K562 (cell line): ENCODE measurements at regions not wholly inside any gene's neighbourhood (a gene's known extent, or its start where the extent isn't known, plus 50 kb on each side); places are given as distances from the start of the nearest gene placed in this dataset.

ENCODE experiments used
- BCOR ChIP-seq: fragments of 450-650 bp; IDR thresholded peaks from 2 replicates; pipeline ENCODE4 v1.6.1; 2016
- ILF3 ChIP-seq: fragments of 450-650 bp; IDR thresholded peaks from 2 replicates; pipeline ENCODE4 v1.6.1; 2018; ENCODE audit warnings: antibody characterized with exemption, mild to moderate bottlenecking, moderate library complexity, borderline replicate concordance
- NFXL1 ChIP-seq: fragments of 450-650 bp; formaldehyde crosslinking; IDR thresholded peaks from 2 replicates; pipeline ENCODE4 v1.4.0; 2021; ENCODE audit warnings: mild to moderate bottlenecking
- TFAM ChIP-seq: fragments of 250-450 bp; sonication (Bioruptor Pico); conservative IDR thresholded peaks from 2 replicates; pipeline ENCODE4 v1.5.0; 2021; ENCODE audit warnings: mild to moderate bottlenecking, moderate library complexity
- ZNF146 ChIP-seq: IDR thresholded peaks from one replicate; pipeline ENCODE4 v1.6.1; 2018; ENCODE audit warnings: missing compliant biosample characterization; ENCODE audit not compliant: unreplicated experiment
- ZNF217 ChIP-seq: sonication (generic); formaldehyde crosslinking; IDR thresholded peaks from 2 replicates; pipeline ENCODE4 v1.8.0; 2022; ENCODE audit warnings: mild to moderate bottlenecking, missing genetic modification reagents
- ZNF766 ChIP-seq: fragments of 200-800 bp; sonication (Bioruptor generic); conservative IDR thresholded peaks from 2 replicates; pipeline ENCODE4 v1.6.1; 2016; ENCODE audit warnings: missing genetic modification characterization, missing compliant biosample characterization
- TF ChIP-seq, protein P1 (sequence below), 3 experiments: fragments of 200-800 bp in 1 of 3; fragments of 250-450 bp in 1 of 3; fragments of 450-650 bp in 1 of 3; sonication (Bioruptor Pico) in 1 of 3; sonication (Bioruptor generic) in 1 of 3; formaldehyde crosslinking in 1 of 3; IDR thresholded peaks; 2 replicates each; pipeline versions ENCODE4 v1.6.1 to v1.8.0; 2016 to 2022; ENCODE audit warnings: mild to moderate bottlenecking in 2 of 3, missing genetic modification characterization in 2 of 3, missing compliant biosample characterization in 1 of 3, moderate library complexity in 1 of 3
- TF ChIP-seq, protein P2 (sequence below): sonication (generic); formaldehyde crosslinking; IDR thresholded peaks from 2 replicates; pipeline ENCODE4 v1.8.0; 2023; ENCODE audit warnings: mild to moderate bottlenecking, missing genetic modification reagents
- TF ChIP-seq, protein P3 (sequence below): fragments of 450-650 bp; formaldehyde crosslinking; IDR thresholded peaks from 2 replicates; pipeline ENCODE4 v1.4.0; 2020; ENCODE audit warnings: mild to moderate bottlenecking, moderate library complexity
- TF ChIP-seq, protein P4 (sequence below), 3 experiments: fragments of 200-800 bp in 1 of 3; sonication (Bioruptor generic) in 1 of 3; sonication (generic) in 1 of 3; formaldehyde crosslinking in 1 of 3; IDR thresholded peaks; 2 replicates each; pipeline versions ENCODE4 v1.6.1 to v1.8.0; 2016 to 2022; ENCODE audit warnings: mild to moderate bottlenecking in 2 of 3, missing compliant biosample characterization in 2 of 3, missing genetic modification characterization in 2 of 3, missing genetic modification reagents in 1 of 3
- TF ChIP-seq, protein P5 (sequence below): IDR thresholded peaks from 3 replicates; pipeline ENCODE4 v1.6.1; 2011; ENCODE audit warnings: borderline replicate concordance, mild to moderate bottlenecking; ENCODE audit not compliant: insufficient read length, insufficient read depth
- TF ChIP-seq, protein P6 (sequence below): sonication (generic); formaldehyde crosslinking; IDR thresholded peaks from 2 replicates; pipeline ENCODE4 v1.8.0; 2022; ENCODE audit warnings: missing genetic modification reagents, mild to moderate bottlenecking, borderline replicate concordance

DNA sequence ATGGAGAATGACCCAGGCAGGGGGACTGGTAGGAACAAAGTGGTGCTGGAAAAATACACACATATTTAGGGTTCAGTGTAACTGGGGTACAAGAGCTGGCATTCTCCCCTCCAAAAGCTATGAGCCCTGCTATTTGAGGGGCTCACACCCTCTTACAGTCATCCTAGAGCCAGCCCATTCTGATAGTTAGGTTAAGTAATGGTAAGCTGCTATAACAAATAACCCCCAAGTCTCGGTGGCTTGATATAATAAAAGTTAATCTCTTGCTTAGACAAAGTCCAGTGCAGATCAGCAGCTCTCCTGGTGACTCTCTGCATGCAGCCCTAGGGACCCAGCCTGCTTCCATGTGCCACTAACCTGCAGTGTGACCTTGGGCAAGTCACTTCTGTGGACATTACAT, 234.9 kb upstream of the HES1 start (continued):
- TF ChIP-seq, protein P1, sequence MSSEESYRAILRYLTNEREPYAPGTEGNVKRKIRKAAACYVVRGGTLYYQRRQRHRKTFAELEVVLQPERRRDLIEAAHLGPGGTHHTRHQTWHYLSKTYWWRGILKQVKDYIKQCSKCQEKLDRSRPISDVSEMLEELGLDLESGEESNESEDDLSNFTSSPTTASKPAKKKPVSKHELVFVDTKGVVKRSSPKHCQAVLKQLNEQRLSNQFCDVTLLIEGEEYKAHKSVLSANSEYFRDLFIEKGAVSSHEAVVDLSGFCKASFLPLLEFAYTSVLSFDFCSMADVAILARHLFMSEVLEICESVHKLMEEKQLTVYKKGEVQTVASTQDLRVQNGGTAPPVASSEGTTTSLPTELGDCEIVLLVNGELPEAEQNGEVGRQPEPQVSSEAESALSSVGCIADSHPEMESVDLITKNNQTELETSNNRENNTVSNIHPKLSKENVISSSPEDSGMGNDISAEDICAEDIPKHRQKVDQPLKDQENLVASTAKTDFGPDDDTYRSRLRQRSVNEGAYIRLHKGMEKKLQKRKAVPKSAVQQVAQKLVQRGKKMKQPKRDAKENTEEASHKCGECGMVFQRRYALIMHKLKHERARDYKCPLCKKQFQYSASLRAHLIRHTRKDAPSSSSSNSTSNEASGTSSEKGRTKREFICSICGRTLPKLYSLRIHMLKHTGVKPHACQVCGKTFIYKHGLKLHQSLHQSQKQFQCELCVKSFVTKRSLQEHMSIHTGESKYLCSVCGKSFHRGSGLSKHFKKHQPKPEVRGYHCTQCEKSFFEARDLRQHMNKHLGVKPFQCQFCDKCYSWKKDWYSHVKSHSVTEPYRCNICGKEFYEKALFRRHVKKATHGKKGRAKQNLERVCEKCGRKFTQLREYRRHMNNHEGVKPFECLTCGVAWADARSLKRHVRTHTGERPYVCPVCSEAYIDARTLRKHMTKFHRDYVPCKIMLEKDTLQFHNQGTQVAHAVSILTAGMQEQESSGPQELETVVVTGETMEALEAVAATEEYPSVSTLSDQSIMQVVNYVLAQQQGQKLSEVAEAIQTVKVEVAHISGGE (CRISPR knock-in tag; IDR thresholded peaks at IDR 0.05): no peak
- TF ChIP-seq BCOR (0 out of 2 replicates have a peak, but pooled peaks have one; percentile 41), ZNF766 (CRISPR knock-in tag) (no peak), TFAM (CRISPR knock-in tag) (no peak), ILF3 (no peak), ZNF146 (CRISPR knock-in tag) (no peak), NFXL1 (CRISPR knock-in tag) (no peak), ZNF217 (CRISPR knock-in tag) (no peak)
- TF ChIP-seq, protein P2, sequence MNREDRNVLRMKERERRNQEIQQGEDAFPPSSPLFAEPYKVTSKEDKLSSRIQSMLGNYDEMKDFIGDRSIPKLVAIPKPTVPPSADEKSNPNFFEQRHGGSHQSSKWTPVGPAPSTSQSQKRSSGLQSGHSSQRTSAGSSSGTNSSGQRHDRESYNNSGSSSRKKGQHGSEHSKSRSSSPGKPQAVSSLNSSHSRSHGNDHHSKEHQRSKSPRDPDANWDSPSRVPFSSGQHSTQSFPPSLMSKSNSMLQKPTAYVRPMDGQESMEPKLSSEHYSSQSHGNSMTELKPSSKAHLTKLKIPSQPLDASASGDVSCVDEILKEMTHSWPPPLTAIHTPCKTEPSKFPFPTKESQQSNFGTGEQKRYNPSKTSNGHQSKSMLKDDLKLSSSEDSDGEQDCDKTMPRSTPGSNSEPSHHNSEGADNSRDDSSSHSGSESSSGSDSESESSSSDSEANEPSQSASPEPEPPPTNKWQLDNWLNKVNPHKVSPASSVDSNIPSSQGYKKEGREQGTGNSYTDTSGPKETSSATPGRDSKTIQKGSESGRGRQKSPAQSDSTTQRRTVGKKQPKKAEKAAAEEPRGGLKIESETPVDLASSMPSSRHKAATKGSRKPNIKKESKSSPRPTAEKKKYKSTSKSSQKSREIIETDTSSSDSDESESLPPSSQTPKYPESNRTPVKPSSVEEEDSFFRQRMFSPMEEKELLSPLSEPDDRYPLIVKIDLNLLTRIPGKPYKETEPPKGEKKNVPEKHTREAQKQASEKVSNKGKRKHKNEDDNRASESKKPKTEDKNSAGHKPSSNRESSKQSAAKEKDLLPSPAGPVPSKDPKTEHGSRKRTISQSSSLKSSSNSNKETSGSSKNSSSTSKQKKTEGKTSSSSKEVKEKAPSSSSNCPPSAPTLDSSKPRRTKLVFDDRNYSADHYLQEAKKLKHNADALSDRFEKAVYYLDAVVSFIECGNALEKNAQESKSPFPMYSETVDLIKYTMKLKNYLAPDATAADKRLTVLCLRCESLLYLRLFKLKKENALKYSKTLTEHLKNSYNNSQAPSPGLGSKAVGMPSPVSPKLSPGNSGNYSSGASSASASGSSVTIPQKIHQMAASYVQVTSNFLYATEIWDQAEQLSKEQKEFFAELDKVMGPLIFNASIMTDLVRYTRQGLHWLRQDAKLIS (CRISPR knock-in tag): no peak
- TF ChIP-seq, protein P3, sequence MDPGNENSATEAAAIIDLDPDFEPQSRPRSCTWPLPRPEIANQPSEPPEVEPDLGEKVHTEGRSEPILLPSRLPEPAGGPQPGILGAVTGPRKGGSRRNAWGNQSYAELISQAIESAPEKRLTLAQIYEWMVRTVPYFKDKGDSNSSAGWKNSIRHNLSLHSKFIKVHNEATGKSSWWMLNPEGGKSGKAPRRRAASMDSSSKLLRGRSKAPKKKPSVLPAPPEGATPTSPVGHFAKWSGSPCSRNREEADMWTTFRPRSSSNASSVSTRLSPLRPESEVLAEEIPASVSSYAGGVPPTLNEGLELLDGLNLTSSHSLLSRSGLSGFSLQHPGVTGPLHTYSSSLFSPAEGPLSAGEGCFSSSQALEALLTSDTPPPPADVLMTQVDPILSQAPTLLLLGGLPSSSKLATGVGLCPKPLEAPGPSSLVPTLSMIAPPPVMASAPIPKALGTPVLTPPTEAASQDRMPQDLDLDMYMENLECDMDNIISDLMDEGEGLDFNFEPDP: no peak
- TF ChIP-seq, protein P4, sequence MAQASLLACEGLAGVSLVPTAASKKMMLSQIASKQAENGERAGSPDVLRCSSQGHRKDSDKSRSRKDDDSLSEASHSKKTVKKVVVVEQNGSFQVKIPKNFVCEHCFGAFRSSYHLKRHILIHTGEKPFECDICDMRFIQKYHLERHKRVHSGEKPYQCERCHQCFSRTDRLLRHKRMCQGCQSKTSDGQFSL (CRISPR knock-in tag; IDR thresholded peaks at IDR 0.05): no peak
- TF ChIP-seq, protein P4 (tag; IDR thresholded peaks at IDR 0.05): no peak
- TF ChIP-seq, protein P5, sequence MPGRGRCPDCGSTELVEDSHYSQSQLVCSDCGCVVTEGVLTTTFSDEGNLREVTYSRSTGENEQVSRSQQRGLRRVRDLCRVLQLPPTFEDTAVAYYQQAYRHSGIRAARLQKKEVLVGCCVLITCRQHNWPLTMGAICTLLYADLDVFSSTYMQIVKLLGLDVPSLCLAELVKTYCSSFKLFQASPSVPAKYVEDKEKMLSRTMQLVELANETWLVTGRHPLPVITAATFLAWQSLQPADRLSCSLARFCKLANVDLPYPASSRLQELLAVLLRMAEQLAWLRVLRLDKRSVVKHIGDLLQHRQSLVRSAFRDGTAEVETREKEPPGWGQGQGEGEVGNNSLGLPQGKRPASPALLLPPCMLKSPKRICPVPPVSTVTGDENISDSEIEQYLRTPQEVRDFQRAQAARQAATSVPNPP: no peak
- TF ChIP-seq, protein P6, sequence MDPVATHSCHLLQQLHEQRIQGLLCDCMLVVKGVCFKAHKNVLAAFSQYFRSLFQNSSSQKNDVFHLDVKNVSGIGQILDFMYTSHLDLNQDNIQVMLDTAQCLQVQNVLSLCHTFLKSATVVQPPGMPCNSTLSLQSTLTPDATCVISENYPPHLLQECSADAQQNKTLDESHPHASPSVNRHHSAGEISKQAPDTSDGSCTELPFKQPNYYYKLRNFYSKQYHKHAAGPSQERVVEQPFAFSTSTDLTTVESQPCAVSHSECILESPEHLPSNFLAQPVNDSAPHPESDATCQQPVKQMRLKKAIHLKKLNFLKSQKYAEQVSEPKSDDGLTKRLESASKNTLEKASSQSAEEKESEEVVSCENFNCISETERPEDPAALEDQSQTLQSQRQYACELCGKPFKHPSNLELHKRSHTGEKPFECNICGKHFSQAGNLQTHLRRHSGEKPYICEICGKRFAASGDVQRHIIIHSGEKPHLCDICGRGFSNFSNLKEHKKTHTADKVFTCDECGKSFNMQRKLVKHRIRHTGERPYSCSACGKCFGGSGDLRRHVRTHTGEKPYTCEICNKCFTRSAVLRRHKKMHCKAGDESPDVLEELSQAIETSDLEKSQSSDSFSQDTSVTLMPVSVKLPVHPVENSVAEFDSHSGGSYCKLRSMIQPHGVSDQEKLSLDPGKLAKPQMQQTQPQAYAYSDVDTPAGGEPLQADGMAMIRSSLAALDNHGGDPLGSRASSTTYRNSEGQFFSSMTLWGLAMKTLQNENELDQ (CRISPR knock-in tag): no peak
